ENCODE measurements at regions not wholly inside any gene's neighbourhood (a gene's known extent, or its start where the extent isn't known, plus 50 kb on each side); places are given as distances from the start of the nearest gene placed in this dataset.

DNA sequence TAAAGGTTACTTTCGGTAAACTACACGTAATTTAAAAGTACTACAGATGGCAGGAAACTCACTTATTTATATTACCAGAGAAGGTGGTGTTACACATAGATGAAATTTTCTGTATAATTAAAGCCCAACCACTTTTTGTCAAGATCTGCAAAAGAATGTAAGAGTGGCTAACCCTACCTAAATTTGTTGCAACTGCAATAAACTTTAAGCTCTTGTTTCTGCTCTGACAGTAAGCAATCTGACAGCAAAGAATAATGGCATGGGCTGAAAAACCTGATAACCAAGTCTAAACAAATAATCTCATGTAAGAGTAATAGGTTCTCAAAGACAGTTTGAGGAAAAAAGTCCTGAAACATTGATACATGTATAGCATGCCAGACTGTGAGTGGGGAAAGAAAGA, 897.3 kb downstream of the TUSC7 start:
- TF ChIP-seq EZH2 (IDR thresholded peaks at IDR 0.05; ENCODE audit: insufficient read depth, poor library complexity, severe bottlenecking) (no peak), EZH2phosphoT487 (IDR thresholded peaks at IDR 0.05; ENCODE audit: insufficient read depth, low read depth) (no peak)

Measured in GM23248 (cell line).